Cardiac muscle cell (in vitro differentiated cells and primary cell): ENCODE measurements at regions not wholly inside any gene's neighbourhood (a gene's known extent, or its start where the extent isn't known, plus 50 kb on each side); places are given as distances from the start of the nearest gene placed in this dataset.

ENCODE experiments used
- DNase-seq, 2 donors: peaks; one replicate each; pipeline versions ENCODE4 v3.0.0 to v3.0.0-alpha.2; 2010 to 2017; ENCODE audit warnings: low read depth in 1 of 2, low spot score in 1 of 2
- H3K27ac ChIP-seq: fragments of 200-600 bp; sonication (generic); 2 replicates; pipeline ENCODE4 v1.5.1; 2016
- H3K27me3 ChIP-seq: fragments of 200-600 bp; sonication (generic); 2 replicates; pipeline ENCODE4 v1.6.0; 2016; ENCODE audit warnings: control low read depth
- H3K36me3 ChIP-seq: fragments of 200-600 bp; sonication (generic); 2 replicates; pipeline ENCODE4 v1.5.1; 2016; ENCODE audit warnings: control low read depth
- H3K4me1 ChIP-seq: fragments of 200-600 bp; sonication (generic); 2 replicates; pipeline ENCODE4 v1.8.1; 2017; ENCODE audit warnings: low read depth, mild to moderate bottlenecking, mixed run types
- H3K4me3 ChIP-seq: fragments of 200-600 bp; sonication (generic); 2 replicates; pipeline ENCODE4 v1.5.1; 2016; ENCODE audit warnings: mild to moderate bottlenecking
- H3K9me3 ChIP-seq: fragments of 200-600 bp; sonication (generic); 2 replicates; pipeline ENCODE4 v1.5.1; 2017; ENCODE audit warnings: low read depth, mild to moderate bottlenecking, control low read depth
- TF ChIP-seq, protein P1 (sequence below): IDR thresholded peaks from 2 replicates; pipeline ENCODE4 v1.5.1; 2012; ENCODE audit warnings: low read depth, mild to moderate bottlenecking, low read length

DNA sequence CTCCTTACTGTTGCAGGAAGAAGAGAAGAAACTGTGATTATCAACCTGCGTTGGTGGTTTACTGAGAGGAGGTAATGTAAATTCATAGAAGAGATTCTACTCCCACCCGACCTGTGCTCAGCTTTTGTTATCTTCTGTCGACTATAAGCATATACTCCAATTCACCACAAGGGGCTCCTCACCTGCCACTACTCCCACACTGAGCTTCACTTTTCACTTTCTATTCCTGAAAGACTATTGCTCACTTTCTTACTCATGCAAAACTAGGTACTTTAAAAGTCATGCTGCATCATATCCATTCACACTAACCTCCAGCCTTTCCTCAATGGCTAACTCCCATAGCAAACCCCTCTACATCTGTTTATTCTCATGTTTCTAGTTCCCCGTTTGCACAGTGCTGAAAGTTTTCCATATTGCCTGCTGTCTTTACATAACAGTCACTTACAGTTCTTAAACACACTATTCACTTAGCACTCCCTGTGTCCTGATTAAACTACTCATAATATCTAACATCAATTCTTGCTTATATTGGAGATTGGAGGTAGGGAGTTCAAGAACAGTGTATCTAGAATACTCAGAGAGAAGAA lies 1062.6 kb downstream of the NR2F1-AS1 start:
- DNase-seq, result peak; percentile 43 to 67
- H3K27ac ChIP-seq, result no peak overlapping the region
- H3K36me3 ChIP-seq, result no peaks in the 10 kb centered on the region
- H3K4me1 ChIP-seq, result no peaks in the 10 kb centered on the region
- TF ChIP-seq, protein P1, sequence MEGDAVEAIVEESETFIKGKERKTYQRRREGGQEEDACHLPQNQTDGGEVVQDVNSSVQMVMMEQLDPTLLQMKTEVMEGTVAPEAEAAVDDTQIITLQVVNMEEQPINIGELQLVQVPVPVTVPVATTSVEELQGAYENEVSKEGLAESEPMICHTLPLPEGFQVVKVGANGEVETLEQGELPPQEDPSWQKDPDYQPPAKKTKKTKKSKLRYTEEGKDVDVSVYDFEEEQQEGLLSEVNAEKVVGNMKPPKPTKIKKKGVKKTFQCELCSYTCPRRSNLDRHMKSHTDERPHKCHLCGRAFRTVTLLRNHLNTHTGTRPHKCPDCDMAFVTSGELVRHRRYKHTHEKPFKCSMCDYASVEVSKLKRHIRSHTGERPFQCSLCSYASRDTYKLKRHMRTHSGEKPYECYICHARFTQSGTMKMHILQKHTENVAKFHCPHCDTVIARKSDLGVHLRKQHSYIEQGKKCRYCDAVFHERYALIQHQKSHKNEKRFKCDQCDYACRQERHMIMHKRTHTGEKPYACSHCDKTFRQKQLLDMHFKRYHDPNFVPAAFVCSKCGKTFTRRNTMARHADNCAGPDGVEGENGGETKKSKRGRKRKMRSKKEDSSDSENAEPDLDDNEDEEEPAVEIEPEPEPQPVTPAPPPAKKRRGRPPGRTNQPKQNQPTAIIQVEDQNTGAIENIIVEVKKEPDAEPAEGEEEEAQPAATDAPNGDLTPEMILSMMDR, result peak; percentile 78
- H3K9me3 ChIP-seq, result no peaks in the 10 kb centered on the region
- no peaks in the 10 kb centered on the region for H3K27me3 ChIP-seq
- no peak overlapping the region for H3K4me3 ChIP-seq

DNA sequence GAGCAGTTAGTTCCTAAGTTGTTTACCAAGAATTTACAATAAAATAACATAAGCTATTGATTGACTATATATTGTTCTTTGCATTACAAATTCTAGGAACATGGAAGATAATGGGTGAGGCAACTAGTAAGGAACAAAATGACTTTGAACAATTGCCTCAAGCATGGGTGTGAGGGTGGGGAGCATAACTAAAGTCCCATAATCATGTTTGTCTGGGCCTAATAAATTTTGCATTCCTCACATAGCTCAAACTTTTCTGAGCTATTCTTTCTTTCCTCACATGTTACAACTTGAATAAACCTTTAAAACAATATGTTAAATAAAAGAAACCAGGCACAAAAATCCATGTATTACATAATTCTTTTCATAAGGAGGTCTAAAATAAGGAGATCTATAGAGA lies 1066.1 kb downstream of the NR2F1-AS1 start:
- Histone ChIP-seq H3K27ac (no peak overlapping the region), H3K4me1 (no peaks in the 10 kb centered on the region), H3K4me3 (no peak overlapping the region), H3K9me3 (no peaks in the 10 kb centered on the region), H3K36me3 (no peaks in the 10 kb centered on the region), H3K27me3 (no peaks in the 10 kb centered on the region)
- no peak for DNase-seq
- TF ChIP-seq, protein P1, result no peak

DNA sequence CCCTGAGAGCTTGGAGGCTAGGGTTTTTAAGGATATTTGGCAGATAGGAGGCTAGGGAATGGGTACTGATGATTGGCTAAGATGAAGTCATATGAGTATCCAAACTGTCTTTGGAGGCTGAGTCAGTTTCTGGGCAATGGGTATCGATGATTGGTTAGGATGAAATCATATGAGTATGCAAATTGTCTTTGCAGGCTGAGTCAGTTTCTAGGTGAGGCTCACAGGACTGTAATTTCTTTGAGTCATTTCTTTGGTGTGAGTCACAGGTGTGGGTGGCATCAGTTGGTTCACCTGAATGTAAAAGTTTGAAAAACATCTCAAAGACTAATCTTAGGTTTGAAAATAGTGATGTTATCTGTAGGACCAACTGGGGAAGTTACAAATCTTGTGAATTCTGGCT lies 1068.0 kb downstream of the NR2F1-AS1 start:
- no peaks in the 10 kb centered on the region for H3K9me3 ChIP-seq

DNA sequence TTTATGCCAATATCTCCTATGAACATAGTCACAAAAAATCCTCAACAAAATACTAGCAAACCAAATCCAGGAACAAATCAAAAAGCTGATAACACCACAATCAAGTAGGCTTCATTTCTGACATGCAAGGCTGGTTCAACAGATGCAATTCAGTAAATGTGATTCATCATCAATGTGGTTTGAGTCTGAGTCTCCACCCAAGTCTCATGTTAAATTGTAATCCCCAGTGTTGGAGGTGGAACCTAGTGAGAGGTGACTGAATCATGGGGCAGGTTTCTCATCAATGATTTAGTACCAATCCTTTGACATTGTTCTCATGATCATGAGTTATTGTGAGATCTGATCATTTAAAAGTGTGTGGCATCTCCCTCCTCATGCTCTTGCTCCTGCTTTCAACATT lies 1072.7 kb downstream of the NR2F1-AS1 start:
- no peak overlapping the region for H3K4me3 ChIP-seq
- H3K4me1 ChIP-seq, result no peaks in the 10 kb centered on the region
- no peak for DNase-seq
- no peaks in the 10 kb centered on the region for H3K9me3 ChIP-seq
- H3K27ac ChIP-seq, result no peak overlapping the region
- H3K27me3 ChIP-seq, result no peaks in the 10 kb centered on the region
- no peaks in the 10 kb centered on the region for H3K36me3 ChIP-seq
- TF ChIP-seq, protein P1, result no peak

More for the DNA sequence above, 1068.0 kb downstream of the NR2F1-AS1 start:
- no peak for DNase-seq
- Histone ChIP-seq H3K27me3 (no peaks in the 10 kb centered on the region), H3K4me3 (no peak overlapping the region), H3K36me3 (no peaks in the 10 kb centered on the region), H3K4me1 (no peaks in the 10 kb centered on the region), H3K27ac (no peak overlapping the region)
- TF ChIP-seq, protein P1, result no peak

DNA sequence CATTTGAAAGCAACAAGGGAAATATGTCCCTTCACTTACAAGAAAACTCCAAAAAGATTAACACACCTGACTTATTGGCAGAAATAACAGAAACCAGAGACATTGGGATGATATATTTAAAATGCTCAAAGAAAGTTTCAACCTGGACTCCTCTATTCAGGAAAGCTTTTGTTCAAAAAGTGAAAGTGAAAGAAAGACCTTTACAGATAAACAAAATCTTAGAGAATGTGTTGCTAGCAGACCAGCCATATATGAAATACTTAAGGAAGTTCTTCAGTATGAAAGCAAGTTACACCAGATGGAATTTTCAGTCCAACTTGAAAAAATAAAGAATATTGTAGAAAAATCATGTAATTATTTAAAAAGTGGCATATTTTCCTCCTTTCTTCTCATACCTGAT lies 1075.1 kb downstream of the NR2F1-AS1 start:
- Histone ChIP-seq H3K4me3 (no peak overlapping the region), H3K9me3 (no peaks in the 10 kb centered on the region), H3K4me1 (no peaks in the 10 kb centered on the region), H3K36me3 (no peaks in the 10 kb centered on the region), H3K27me3 (no peaks in the 10 kb centered on the region), H3K27ac (no peak overlapping the region)
- DNase-seq, result peak in 1 of 2 donors; percentile 27
- TF ChIP-seq, protein P1, result no peak

DNA sequence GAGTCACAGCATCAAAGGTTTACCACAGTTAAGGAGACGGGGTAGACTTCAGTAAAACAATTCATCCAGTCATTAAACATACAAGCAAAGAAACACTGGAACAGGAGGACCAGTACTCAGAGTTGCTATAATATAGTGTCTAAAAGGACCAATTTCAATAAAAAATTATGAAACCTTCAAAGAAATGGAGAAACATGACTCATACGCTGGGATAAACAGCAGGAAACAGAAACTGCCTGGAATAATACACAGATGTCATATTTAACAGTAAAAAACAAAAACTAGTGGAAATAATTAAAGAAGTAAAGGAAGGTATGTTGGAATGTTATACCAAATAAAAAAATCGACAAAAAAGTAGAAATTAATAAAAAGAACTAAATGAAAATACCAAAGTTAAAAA lies 1075.9 kb downstream of the NR2F1-AS1 start:
- no peaks in the 10 kb centered on the region for H3K36me3 ChIP-seq
- TF ChIP-seq, protein P1, result no peak
- no peaks in the 10 kb centered on the region for H3K4me1 ChIP-seq
- H3K9me3 ChIP-seq, result no peaks in the 10 kb centered on the region
- no peak overlapping the region for H3K27ac ChIP-seq
- DNase-seq, result no peak
- no peak overlapping the region for H3K4me3 ChIP-seq
- no peaks in the 10 kb centered on the region for H3K27me3 ChIP-seq
